GM20000 (cell line): ENCODE measurements at regions not wholly inside any gene's neighbourhood (a gene's known extent, or its start where the extent isn't known, plus 50 kb on each side); places are given as distances from the start of the nearest gene placed in this dataset.

Experiments
- DNase-seq: peaks from one replicate; pipeline ENCODE4 v3.0.0; 2012; ENCODE audit warnings: low spot score
- CTCF ChIP-seq: IDR thresholded peaks from 2 replicates; pipeline ENCODE4 v1.5.1; 2012; ENCODE audit warnings: mild to moderate bottlenecking, control low read depth; ENCODE audit errors: extremely low read depth, missing control alignments

GRCh38 chr6:9347608-9348007 is 912.3 kb upstream of the SLC35B3 start:
- no peak for DNase-seq

GRCh38 chr6:9346923-9347322 is 911.6 kb upstream of the SLC35B3 start:
- no peak for DNase-seq
- no peak for TF ChIP-seq CTCF

More at GRCh38 chr6:9347608-9348007, 912.3 kb upstream of the SLC35B3 start:
- TF ChIP-seq CTCF = no peak

- TF ChIP-seq CTCF = no peak
- DNase-seq = no peak
Observed at GRCh38 chr6:9335431-9335830, 900.1 kb upstream of the SLC35B3 start.

GRCh38 chr6:9334979-9335378 is 899.6 kb upstream of the SLC35B3 start:
- no peak for DNase-seq
- no peak for TF ChIP-seq CTCF

GRCh38 chr6:9332241-9332780 is 897.0 kb upstream of the SLC35B3 start:
- no peak for DNase-seq
- no peak for TF ChIP-seq CTCF

GRCh38 chr6:9316831-9317230 is 881.5 kb upstream of the SLC35B3 start:
- TF ChIP-seq CTCF = no peak
- no peak for DNase-seq

- no peak for DNase-seq
- no peak for TF ChIP-seq CTCF
Observed at GRCh38 chr6:9315966-9316650, 880.8 kb upstream of the SLC35B3 start.
